MM.1S (cell line): ENCODE measurements at regions not wholly inside any gene's neighbourhood (a gene's known extent, or its start where the extent isn't known, plus 50 kb on each side); places are given as distances from the start of the nearest gene placed in this dataset.
"Not testable (repeated sequence)": the region's sequence is repeated elsewhere in the genome, so short reads cannot be mapped to it uniquely, and the experiment has no call there.

Experiments
- CTCF ChIP-seq: fragments of 300-600 bp; sonication (generic); IDR thresholded peaks from 2 replicates; pipeline ENCODE4 v1.5.1; 2016; ENCODE audit warnings: antibody characterized with exemption, low read length, mixed read lengths
- EZH2 ChIP-seq: fragments of 300-600 bp; sonication (generic); optimal IDR thresholded peaks from 2 replicates; pipeline ENCODE3; 2017; ENCODE audit warnings: low read depth, mild to moderate bottlenecking, antibody characterized with exemption, low read length, mixed read lengths
- EZH2phosphoT487 ChIP-seq: fragments of 300-600 bp; sonication (generic); IDR thresholded peaks from 2 replicates; pipeline ENCODE4 v1.6.1; 2018; ENCODE audit warnings: antibody characterized with exemption, low read length

- not testable (repeated sequence) for TF ChIP-seq CTCF, EZH2, EZH2phosphoT487
These were observed 65.4 kb downstream of the HOXC4 start for GRCh38 chr12:54119082-54119481.
